ENCODE measurements at regions not wholly inside any gene's neighbourhood (a gene's known extent, or its start where the extent isn't known, plus 50 kb on each side); places are given as distances from the start of the nearest gene placed in this dataset.

GRCh38 chr4:178917756-178918155, 1475.5 kb upstream of the AGA start:
- TF ChIP-seq CTCF (conservative IDR thresholded peaks at IDR 0.05) = no peak
- TF ChIP-seq ZFX (IDR thresholded peaks at IDR 0.05) = no peak

Measured in C4-2B (cell line).